ENCODE measurements at regions not wholly inside any gene's neighbourhood (a gene's known extent, or its start where the extent isn't known, plus 50 kb on each side); places are given as distances from the start of the nearest gene placed in this dataset.

DNA sequence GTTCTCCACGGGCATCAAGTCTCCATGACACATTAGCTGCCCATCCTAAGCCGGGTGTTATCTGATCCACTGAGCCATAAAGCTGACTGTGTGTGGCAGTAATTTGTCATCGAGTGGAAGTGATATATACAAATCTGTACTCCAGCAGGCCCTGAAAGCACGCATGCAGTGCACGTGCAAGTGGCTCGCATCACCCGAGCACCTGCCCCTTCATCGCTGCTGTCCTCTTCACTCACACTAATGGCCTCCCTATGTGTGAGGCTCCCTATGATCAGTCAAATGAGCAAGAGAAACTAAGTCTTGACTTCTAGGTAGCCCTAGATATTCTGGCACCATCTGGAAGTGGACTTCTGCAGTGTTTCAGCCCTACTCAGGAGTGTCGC is 248.6 kb downstream of the MATN1 start:
- TF ChIP-seq, protein P1, sequence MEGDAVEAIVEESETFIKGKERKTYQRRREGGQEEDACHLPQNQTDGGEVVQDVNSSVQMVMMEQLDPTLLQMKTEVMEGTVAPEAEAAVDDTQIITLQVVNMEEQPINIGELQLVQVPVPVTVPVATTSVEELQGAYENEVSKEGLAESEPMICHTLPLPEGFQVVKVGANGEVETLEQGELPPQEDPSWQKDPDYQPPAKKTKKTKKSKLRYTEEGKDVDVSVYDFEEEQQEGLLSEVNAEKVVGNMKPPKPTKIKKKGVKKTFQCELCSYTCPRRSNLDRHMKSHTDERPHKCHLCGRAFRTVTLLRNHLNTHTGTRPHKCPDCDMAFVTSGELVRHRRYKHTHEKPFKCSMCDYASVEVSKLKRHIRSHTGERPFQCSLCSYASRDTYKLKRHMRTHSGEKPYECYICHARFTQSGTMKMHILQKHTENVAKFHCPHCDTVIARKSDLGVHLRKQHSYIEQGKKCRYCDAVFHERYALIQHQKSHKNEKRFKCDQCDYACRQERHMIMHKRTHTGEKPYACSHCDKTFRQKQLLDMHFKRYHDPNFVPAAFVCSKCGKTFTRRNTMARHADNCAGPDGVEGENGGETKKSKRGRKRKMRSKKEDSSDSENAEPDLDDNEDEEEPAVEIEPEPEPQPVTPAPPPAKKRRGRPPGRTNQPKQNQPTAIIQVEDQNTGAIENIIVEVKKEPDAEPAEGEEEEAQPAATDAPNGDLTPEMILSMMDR (IDR thresholded peaks at IDR 0.05; ENCODE audit: insufficient read depth, low read depth, low read length) = no peak
- no peak for TF ChIP-seq EZH2 (IDR thresholded peaks at IDR 0.05; ENCODE audit: insufficient read depth, low read length)
